GM23248 (cell line): ENCODE measurements at regions not wholly inside any gene's neighbourhood (a gene's known extent, or its start where the extent isn't known, plus 50 kb on each side); places are given as distances from the start of the nearest gene placed in this dataset.

Experiments
- EZH2 ChIP-seq: fragments of 200-600 bp; sonication (generic); IDR thresholded peaks from 2 replicates; pipeline ENCODE4 v1.6.1; 2018; ENCODE audit warnings: antibody characterized with exemption, mild to moderate bottlenecking; ENCODE audit not compliant: insufficient read depth, poor library complexity, severe bottlenecking
- EZH2phosphoT487 ChIP-seq: fragments of 200-600 bp; sonication (generic); IDR thresholded peaks from 2 replicates; pipeline ENCODE4 v1.6.1; 2018; ENCODE audit warnings: antibody characterized with exemption, moderate library complexity, mild to moderate bottlenecking, low read depth; ENCODE audit not compliant: insufficient read depth

DNA sequence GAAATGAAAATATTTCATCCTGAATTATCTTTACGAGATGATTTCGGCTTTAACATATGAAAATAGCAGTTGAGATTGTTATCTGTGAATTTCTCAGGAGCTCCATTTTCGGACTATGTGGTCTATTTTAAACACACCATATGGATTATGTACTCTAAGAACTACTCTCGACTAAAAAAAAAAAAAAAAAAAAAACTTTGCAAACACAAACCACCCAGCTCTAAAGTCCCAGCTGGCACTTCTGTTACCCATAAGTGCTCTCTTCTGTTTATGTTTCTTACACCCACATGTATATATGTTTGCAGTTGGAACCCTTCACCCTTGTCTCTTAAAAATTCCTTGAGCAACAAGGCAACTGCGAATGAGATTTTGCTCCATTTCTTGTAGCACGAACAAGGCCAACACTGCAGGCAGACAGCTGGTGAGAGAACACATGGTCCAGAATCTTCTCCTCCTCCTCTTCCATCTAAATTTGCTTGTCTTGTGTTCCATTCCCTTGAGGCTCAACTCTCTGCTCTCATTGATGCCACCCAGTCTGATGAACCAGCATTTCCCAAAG lies 172.7 kb upstream of the HCCS start:
- no peak for TF ChIP-seq EZH2
- TF ChIP-seq EZH2phosphoT487, result no peak
